Peyer's patch (tissue), 4 donors: ENCODE measurements at regions not wholly inside any gene's neighbourhood (a gene's known extent, or its start where the extent isn't known, plus 50 kb on each side); places are given as distances from the start of the nearest gene placed in this dataset.
"Not testable (repeated sequence)": the region's sequence is repeated elsewhere in the genome, so short reads cannot be mapped to it uniquely, and the experiment has no call there.

ENCODE experiments used
- DNase-seq, 3 donors: peaks; one replicate each; pipeline ENCODE4 v3.0.0-alpha.2; 2017 to 2019
- H3K27ac ChIP-seq, 4 donors: fragments of 200-600 bp; sonication (generic); one replicate each; pipeline ENCODE4 v1.5.1; 2016 to 2019
- H3K27me3 ChIP-seq, 2 donors: fragments of 200-600 bp; sonication (generic); one replicate each; pipeline ENCODE4 v1.5.1; 2019
- H3K36me3 ChIP-seq, 3 donors: fragments of 200-600 bp; sonication (generic); one replicate each; pipeline ENCODE4 v1.5.1; 2016 to 2019
- H3K4me1 ChIP-seq, 4 donors: fragments of 200-600 bp; sonication (generic); one replicate each; pipeline ENCODE4 v1.5.1; 2016 to 2019
- H3K4me3 ChIP-seq, 4 donors: fragments of 200-600 bp; sonication (generic); 1 replicate in 3 of 4; 2 replicates in 1 of 4; pipeline ENCODE4 v1.5.1; 2016 to 2019; ENCODE audit warnings: mild to moderate bottlenecking in 1 of 4
- H3K9me3 ChIP-seq, 4 donors: fragments of 200-600 bp; sonication (generic); one replicate each; pipeline ENCODE4 v1.5.1; 2016 to 2019; ENCODE audit warnings: mild to moderate bottlenecking in 1 of 4
- POLR2A ChIP-seq, 2 donors: fragments of 450-650 bp; IDR thresholded peaks; one replicate each; pipeline ENCODE4 v1.5.1; 2017; ENCODE audit warnings: antibody characterized with exemption in 2 of 2, mild to moderate bottlenecking in 2 of 2, moderate library complexity in 2 of 2
- TF ChIP-seq, protein P1 (sequence below), 6 experiments: fragments of 450-650 bp in 4 of 6; fragments of 200-600 bp in 2 of 6; sonication (generic) in 1 of 6; IDR thresholded peaks; one replicate each; pipeline ENCODE4 v1.5.1; 2017 to 2019; ENCODE audit warnings: antibody characterized with exemption in 6 of 6, mild to moderate bottlenecking in 3 of 6, moderate library complexity in 1 of 6

GRCh38 chr3:75188962-75189361 is 475.2 kb upstream of the FRG2C start:
- no peaks in the 10 kb centered on the region for H3K27me3 ChIP-seq
- H3K27ac ChIP-seq, result no peak overlapping the region
- no peaks in the 10 kb centered on the region for H3K9me3 ChIP-seq
- no peaks in the 10 kb centered on the region for H3K4me1 ChIP-seq
- no peaks in the 10 kb centered on the region for H3K36me3 ChIP-seq
- TF ChIP-seq POLR2A (IDR thresholded peaks at IDR 0.05), result no peak
- TF ChIP-seq, protein P1, sequence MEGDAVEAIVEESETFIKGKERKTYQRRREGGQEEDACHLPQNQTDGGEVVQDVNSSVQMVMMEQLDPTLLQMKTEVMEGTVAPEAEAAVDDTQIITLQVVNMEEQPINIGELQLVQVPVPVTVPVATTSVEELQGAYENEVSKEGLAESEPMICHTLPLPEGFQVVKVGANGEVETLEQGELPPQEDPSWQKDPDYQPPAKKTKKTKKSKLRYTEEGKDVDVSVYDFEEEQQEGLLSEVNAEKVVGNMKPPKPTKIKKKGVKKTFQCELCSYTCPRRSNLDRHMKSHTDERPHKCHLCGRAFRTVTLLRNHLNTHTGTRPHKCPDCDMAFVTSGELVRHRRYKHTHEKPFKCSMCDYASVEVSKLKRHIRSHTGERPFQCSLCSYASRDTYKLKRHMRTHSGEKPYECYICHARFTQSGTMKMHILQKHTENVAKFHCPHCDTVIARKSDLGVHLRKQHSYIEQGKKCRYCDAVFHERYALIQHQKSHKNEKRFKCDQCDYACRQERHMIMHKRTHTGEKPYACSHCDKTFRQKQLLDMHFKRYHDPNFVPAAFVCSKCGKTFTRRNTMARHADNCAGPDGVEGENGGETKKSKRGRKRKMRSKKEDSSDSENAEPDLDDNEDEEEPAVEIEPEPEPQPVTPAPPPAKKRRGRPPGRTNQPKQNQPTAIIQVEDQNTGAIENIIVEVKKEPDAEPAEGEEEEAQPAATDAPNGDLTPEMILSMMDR (IDR thresholded peaks at IDR 0.05), result no peak
- no peak for DNase-seq
- H3K4me3 ChIP-seq, result no peak overlapping the region

GRCh38 chr3:75192146-75192616 is 471.9 kb upstream of the FRG2C start:
- H3K27ac ChIP-seq, result no peak overlapping the region
- no peaks in the 10 kb centered on the region for H3K4me1 ChIP-seq
- H3K4me3 ChIP-seq, result no peak overlapping the region
- peak in 2 of 3 donors; percentile 18 to 75 for DNase-seq
- H3K36me3 ChIP-seq, result no peaks in the 10 kb centered on the region
- no peaks in the 10 kb centered on the region for H3K9me3 ChIP-seq
- no peak for TF ChIP-seq POLR2A (IDR thresholded peaks at IDR 0.05)
- TF ChIP-seq, protein P1 (IDR thresholded peaks at IDR 0.05), result peak in 4 of 6 experiments; percentile 70 to 75 (median 70)
- no peaks in the 10 kb centered on the region for H3K27me3 ChIP-seq

DNA sequence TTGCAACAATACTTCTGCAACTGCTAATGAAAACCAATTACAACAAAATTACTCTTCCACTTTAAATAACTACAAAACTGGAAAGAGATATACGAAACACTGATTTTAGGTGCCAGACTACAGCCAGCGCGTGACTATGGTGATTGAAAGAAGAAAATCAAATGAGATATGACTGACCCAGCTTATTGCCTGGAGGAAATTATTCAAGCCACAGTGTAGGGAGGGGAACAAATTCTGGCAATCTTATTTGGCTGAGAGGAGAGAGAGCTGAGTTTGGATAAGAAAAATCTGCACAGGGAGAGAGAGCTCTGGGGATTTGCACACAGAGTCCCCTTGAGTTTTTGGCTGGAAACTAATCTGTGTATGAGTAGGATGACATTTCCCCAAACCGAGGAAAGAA is 470.3 kb upstream of the FRG2C start:
- DNase-seq, result no peak
- Histone ChIP-seq H3K27ac (no peak overlapping the region), H3K4me3 (no peak overlapping the region), H3K4me1 (no peaks in the 10 kb centered on the region), H3K27me3 (no peaks in the 10 kb centered on the region), H3K9me3 (no peaks in the 10 kb centered on the region), H3K36me3 (no peaks in the 10 kb centered on the region)
- TF ChIP-seq, protein P1 (IDR thresholded peaks at IDR 0.05), result no peak
- TF ChIP-seq POLR2A (IDR thresholded peaks at IDR 0.05), result no peak

- H3K4me3 ChIP-seq, H3K4me1 ChIP-seq, H3K9me3 ChIP-seq, H3K27ac ChIP-seq, H3K36me3 ChIP-seq, H3K27me3 ChIP-seq, DNase-seq: not testable (repeated sequence)
Measured at GRCh38 chr3:75214332-75214731, 449.8 kb upstream of the FRG2C start.

DNA sequence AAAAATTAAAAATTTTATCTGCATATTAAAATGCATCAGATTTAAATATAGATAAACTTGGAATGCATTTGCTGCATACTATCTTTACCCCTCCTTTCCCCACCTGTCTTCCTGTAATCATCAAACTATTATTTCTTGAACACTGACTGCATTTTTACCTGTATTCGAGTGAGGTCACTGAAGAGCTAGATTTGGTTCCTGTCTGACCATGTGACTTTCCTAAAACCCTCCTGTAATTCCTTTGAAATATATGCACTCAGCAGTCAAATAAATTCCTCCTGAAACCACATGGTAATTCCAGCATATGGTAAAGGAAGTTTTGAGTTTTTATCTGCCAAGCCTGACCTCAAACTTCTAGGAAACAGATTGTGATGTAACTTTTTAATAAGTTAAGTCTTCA is 445.6 kb upstream of the FRG2C start:
- no peaks in the 10 kb centered on the region for H3K36me3 ChIP-seq
- H3K27me3 ChIP-seq, result no peaks in the 10 kb centered on the region
- no peaks in the 10 kb centered on the region for H3K9me3 ChIP-seq
- no peak for DNase-seq
- H3K4me3 ChIP-seq, result no peak overlapping the region
- no peak overlapping the region for H3K27ac ChIP-seq
- TF ChIP-seq, protein P1 (IDR thresholded peaks at IDR 0.05), result no peak
- no peak for TF ChIP-seq POLR2A (IDR thresholded peaks at IDR 0.05)
- no peaks in the 10 kb centered on the region for H3K4me1 ChIP-seq

DNA sequence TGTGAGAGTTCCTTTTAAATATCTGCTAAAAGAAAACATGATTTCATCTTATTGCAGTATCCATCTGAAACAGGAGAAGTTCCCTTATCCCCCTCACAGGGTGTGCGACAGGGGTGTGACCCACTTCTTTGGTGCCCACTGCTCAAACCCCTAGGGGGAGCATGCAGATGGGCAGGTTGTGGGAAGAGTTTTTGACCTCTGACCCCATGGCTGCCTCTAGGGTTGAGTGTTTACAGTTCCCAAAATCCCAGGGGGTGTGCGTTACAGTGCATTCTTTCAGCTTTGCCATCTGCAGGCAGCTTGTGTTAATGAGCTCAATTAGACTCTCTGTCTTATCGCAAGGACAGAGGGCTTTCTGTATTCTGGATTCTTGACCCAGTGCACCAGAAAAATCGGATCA is 443.2 kb upstream of the FRG2C start:
- Histone ChIP-seq H3K4me3 (no peak overlapping the region), H3K27me3 (no peaks in the 10 kb centered on the region), H3K4me1 (no peaks in the 10 kb centered on the region), H3K9me3 (no peaks in the 10 kb centered on the region), H3K27ac (no peak overlapping the region), H3K36me3 (no peaks in the 10 kb centered on the region)
- no peak for DNase-seq
- TF ChIP-seq, protein P1 (IDR thresholded peaks at IDR 0.05), result no peak
- TF ChIP-seq POLR2A (IDR thresholded peaks at IDR 0.05), result no peak
